ENCODE measurements at regions not wholly inside any gene's neighbourhood (a gene's known extent, or its start where the extent isn't known, plus 50 kb on each side); places are given as distances from the start of the nearest gene placed in this dataset.

DNA sequence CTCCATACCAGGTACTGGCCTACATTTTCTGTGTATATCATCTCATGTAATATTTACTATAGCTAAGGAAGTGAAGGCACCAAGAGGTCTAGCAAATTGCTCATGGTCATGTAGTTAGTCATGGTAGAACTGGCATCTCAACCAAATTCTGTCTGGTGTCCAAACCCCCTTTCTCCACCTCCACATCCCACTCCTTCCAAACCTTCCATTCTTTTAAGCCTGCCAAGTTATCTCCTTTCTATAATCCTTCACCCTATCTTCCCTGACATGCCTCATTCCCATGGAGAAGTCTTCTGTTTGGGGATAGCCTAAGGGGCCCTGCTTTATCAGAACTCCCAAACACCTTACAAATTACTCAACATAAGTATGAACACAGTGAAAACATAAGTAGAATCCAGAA, 196.2 kb upstream of the HMGA2 start:
- DNase-seq (ENCODE audit: low spot score): no peak

DNA sequence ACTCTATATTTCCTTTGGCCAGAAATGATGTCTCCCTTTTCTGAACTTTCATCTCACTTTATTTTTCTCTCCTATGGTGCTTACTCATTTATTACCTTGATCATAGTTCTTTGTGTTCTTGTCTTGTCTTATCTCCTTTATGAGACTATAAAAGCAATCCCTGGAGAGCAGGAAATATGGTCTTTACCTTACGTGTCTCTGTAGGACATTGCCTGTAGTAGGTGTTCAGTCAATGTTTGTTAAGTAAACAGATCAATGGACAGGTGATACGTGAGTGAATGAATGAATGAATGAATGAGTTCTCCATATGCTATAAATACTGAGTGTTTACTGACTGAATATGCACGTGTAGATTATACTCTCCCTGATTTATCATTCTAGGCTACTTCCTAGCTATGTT, 193.7 kb upstream of the HMGA2 start:
- DNase-seq (ENCODE audit: low spot score): no peak

- DNase-seq (ENCODE audit: low spot score): no peak
These were observed 192.6 kb upstream of the HMGA2 start for GRCh38 chr12:65631621-65632111.

DNA sequence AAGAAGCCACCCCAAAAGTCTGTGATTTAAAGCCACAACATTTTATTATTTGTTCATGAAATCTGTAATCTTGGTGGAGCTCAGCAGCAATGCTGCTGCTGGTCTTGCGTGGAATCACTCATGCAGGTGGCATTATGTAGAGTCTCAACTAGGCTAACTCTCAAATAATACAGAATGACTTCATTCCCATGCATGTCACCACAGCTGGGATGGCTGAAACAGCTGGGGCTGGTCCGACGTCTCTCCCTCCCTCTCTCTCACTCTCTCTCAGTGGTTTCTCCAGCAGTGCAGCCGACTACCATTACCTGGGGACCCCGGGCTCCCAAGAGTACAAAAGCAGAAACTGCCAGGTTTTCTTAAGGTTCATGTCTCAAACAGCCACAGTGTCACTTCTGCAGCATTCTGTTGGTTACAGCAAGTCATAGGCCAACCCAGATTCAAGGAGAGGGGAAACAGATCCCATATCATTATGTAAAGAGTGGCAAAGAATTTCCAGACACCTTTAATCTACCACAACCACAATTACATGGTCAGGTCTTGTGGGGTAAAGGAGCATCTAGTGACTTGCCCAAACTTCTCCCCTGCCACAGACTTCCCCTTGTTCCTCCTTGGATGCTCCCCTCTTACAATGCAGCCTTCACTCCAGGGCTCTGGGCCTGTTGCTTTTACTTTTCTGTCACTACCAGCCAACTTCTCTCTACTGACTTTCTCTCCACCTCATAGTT, 192.0 kb upstream of the HMGA2 start:
- DNase-seq (ENCODE audit: low spot score): no peak

- no peak for DNase-seq (ENCODE audit: low spot score)
These were observed 190.2 kb upstream of the HMGA2 start for GRCh38 chr12:65634061-65634460.

- no peak for DNase-seq (ENCODE audit: low spot score)
These were observed 189.5 kb upstream of the HMGA2 start for GRCh38 chr12:65634626-65635331.

DNA sequence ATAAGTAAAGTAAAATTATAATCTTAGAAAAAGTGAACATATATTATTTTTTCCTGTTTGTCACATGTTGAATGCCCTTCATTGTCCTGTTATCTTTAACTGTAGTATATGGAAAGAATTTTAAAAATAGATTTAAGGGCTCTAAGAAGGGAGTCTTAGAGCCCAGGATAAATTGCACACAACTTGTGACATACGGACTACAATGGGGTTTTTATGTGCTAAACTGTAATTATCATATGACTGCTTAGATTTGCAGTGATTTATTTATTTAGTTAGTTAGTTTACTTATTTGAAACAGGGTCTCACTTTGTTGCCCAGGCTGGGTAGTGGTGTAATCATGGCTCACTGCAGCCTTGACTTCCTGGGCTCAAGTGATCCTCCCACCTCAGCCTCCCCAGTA, 187.8 kb upstream of the HMGA2 start:
- DNase-seq (ENCODE audit: low spot score): no peak

DNA sequence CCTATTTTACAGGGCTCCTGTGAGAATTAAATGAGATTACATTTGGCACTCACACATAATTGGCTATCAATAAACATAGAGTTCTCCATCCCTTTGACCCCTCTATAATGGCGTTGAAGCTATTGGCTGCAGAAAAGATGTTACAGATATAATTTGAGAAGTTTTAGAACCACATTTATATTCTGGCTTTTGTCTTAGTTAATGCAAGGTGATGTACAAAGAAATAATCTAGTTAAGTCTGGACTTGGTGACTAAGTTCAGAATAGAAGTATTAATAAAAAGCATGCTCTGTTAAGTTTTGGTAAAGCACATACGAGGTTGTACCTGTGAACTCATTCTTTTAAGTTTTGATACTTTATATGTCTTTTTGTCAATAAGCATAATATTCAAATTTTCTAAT, 187.1 kb upstream of the HMGA2 start:
- DNase-seq (ENCODE audit: low spot score): no peak

- no peak for DNase-seq (ENCODE audit: low spot score)
These were observed 186.5 kb upstream of the HMGA2 start for GRCh38 chr12:65637774-65638173.

- DNase-seq (ENCODE audit: low spot score): no peak
These were observed 186.0 kb upstream of the HMGA2 start for GRCh38 chr12:65638324-65638723.

DNA sequence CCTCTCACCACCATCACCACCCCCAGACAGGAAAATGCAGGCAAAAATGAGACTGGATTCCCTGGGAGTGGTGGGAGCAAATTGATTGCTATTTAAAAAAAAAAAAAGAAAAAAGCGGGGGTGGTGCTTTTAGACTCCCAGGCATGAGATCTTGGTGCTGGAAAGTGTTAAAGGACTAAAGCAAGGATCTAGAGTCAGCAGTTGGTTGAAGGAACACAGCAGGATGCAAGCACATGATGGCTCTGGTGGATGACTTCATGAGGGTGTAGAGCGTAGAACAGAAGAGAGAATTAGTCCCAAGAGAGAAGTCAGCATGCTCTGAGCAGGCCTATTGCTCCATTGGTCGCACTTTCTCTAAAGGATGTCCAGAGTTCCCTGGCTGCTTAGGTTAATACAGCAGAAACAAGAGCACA, 183.8 kb upstream of the HMGA2 start:
- DNase-seq (ENCODE audit: low spot score): no peak

- no peak for DNase-seq (ENCODE audit: low spot score)
These were observed 182.1 kb upstream of the HMGA2 start for GRCh38 chr12:65642061-65642661.

DNA sequence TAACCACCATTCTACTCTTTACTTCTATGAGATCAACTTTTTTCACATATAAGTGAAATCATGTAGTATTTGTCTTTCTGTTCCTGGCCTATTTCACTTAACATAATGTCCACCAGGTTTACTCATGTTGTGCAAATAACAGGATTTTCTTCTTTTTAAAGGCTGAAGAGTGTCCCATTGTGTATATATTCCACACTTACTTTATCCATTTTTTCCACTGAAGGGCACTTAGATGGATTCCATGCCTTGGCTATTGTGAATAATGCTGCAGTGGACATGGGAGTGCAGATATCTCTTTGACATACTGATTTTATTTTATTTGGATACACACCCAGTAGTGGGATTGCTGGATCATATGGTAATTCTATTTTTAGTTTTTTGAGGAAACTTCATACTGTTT, 181.1 kb upstream of the HMGA2 start:
- DNase-seq (ENCODE audit: low spot score): no peak

GRCh38 chr12:65643595-65644386, 180.5 kb upstream of the HMGA2 start:
- no peak for DNase-seq (ENCODE audit: low spot score)

- DNase-seq (ENCODE audit: low spot score): no peak
These were observed 178.1 kb upstream of the HMGA2 start for GRCh38 chr12:65646127-65646643.

GRCh38 chr12:65647074-65647473, 177.2 kb upstream of the HMGA2 start:
- no peak for DNase-seq (ENCODE audit: low spot score)

GRCh38 chr12:65648461-65648860, 175.8 kb upstream of the HMGA2 start:
- no peak for DNase-seq (ENCODE audit: low spot score)

GRCh38 chr12:65649126-65649525, 175.2 kb upstream of the HMGA2 start:
- no peak for DNase-seq (ENCODE audit: low spot score)

DNA sequence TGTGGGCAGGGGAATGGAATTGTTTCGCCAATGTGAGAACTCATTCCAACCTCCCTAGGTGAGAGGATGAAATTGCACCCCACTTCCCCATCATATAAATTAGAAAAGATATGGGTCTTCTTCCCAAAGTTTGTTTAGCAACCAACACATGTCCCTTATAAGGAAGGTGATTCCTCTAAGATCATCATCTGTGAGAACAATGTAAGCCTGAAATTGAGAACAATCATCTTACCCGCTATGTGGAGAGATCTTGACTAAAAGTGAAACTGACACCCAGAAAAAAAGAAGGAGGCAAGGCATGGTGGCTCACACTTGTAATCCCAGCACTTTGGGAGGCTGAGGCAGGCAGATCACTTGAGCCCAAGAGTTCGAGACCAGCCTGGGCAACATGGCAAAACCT, 173.2 kb upstream of the HMGA2 start:
- DNase-seq (ENCODE audit: low spot score): no peak

DNA sequence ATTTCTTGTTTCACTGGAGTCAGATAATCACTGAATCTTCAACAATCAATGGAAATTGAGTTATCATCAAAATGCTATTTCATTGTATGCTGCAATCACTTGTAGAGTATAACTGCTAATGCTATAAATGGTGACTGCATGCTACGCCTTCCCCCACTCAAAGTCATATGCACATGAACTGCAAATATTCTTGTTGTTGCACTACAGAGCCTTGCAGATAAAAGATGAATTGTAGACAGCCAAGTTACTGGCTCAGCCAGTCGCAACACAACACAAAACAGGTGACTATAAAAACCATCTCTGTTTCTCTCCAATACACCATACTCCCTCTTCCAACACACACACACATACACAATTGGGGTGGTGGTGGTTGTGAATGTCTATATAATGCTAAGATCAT, 171.0 kb upstream of the HMGA2 start:
- DNase-seq (ENCODE audit: low spot score): no peak

DNA sequence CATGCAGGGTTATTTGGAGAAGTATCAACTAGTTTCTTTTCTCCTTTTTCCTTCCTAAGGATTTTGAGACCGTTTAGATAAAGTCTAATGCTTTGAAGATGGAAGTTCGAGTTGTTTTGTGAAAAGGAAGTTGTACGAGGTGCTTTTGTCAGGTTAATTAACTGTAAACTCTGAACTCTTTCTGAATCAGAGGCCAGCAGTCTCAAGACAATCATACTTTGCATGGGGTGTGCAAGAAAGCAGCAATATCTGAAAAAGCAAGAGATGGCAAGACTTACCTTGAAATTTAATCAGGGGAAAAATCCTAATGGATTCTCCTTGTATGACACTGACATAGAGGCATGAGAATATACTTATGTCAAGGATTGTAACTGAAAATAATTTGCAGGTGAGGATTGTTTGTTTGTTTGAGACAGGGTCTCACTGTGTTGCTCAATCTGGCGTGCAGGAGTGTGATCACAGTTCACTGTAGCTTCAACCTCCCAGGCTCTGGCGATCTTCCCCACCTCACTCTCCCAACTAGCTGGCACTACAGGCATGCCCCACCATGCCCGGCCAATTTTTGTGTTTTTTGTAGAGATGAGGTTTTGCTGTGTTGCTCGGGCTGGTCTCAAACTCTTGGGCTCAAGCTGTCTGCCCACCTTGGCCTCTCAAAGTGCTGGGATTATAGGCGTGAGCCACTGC, 170.2 kb upstream of the HMGA2 start:
- DNase-seq (ENCODE audit: low spot score): no peak

DNA sequence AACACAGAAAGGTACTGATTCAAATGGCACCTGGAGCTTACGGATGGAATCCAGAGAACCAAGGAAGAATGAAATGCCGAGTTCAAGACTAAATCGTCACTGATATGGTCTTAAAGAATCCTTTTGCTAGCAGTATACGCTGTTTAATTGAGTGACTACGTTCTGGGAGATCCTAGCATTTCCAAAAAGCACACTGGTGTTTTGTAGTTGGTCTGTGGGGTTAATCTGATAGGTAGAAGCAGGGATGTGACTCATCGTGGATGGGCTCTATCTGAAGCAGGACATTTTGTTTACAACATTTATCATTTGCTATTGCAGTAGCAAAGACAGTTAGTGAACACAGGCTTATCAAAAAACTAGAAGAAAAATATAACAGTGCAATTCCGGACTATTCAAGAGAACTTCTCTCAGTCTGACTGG, 169.2 kb upstream of the HMGA2 start:
- DNase-seq (ENCODE audit: low spot score): no peak
